NB4 (cell line): ENCODE measurements at regions not wholly inside any gene's neighbourhood (a gene's known extent, or its start where the extent isn't known, plus 50 kb on each side); places are given as distances from the start of the nearest gene placed in this dataset.

Source experiments
- DNase-seq: peaks from one replicate; pipeline ENCODE4 v3.0.0; 2010; ENCODE audit warnings: low read depth
- H3K4me3 ChIP-seq: one replicate; pipeline ENCODE4 v1.5.1; 2011; ENCODE audit warnings: mild to moderate bottlenecking, low read depth, low read length, moderate library complexity
- CTCF ChIP-seq: IDR thresholded peaks from one replicate; pipeline ENCODE4 v1.5.1; 2012; ENCODE audit warnings: low read depth, low read length
- MYC ChIP-seq: IDR thresholded peaks from 2 replicates; pipeline ENCODE4 v1.6.1; 2011; ENCODE audit warnings: low read depth, low read length
- POLR2A ChIP-seq: IDR thresholded peaks from 2 replicates; pipeline ENCODE4 v1.6.1; 2011; ENCODE audit warnings: mild to moderate bottlenecking; ENCODE audit not compliant: insufficient read length; ENCODE audit errors: extremely low read depth
- TF ChIP-seq, protein P1 (sequence below): IDR thresholded peaks from 2 replicates; pipeline ENCODE4 v1.6.1; 2011; ENCODE audit warnings: low read depth, low read length

- H3K4me3 ChIP-seq: no peak overlapping the region
- TF ChIP-seq CTCF: no peak
- TF ChIP-seq MYC: no peak
- TF ChIP-seq POLR2A: no peak
- TF ChIP-seq, protein P1, sequence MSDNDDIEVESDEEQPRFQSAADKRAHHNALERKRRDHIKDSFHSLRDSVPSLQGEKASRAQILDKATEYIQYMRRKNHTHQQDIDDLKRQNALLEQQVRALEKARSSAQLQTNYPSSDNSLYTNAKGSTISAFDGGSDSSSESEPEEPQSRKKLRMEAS: no peak
- no peak for DNase-seq
Observed at GRCh38 chr5:156021866-156022265, 305.1 kb upstream of the SGCD start.

GRCh38 chr5:156025656-156026055 is 301.3 kb upstream of the SGCD start:
- TF ChIP-seq POLR2A: no peak
- no peak for TF ChIP-seq CTCF
- no peak for TF ChIP-seq MYC
- TF ChIP-seq, protein P1: no peak
- no peak for DNase-seq
- H3K4me3 ChIP-seq: no peak overlapping the region

GRCh38 chr5:156031181-156031580 is 295.8 kb upstream of the SGCD start:
- no peak overlapping the region for H3K4me3 ChIP-seq
- TF ChIP-seq CTCF: no peak
- no peak for TF ChIP-seq POLR2A
- TF ChIP-seq MYC: no peak
- TF ChIP-seq, protein P1: no peak
- DNase-seq: no peak

- DNase-seq: no peak
- no peak overlapping the region for H3K4me3 ChIP-seq
- TF ChIP-seq CTCF: no peak
- no peak for TF ChIP-seq POLR2A
Observed at GRCh38 chr5:156036640-156037039, 290.3 kb upstream of the SGCD start.

- H3K4me3 ChIP-seq: no peak overlapping the region
- DNase-seq: no peak
- TF ChIP-seq, protein P1: no peak
- TF ChIP-seq CTCF (no peak), MYC (no peak), POLR2A (no peak)
Observed at GRCh38 chr5:156037151-156037909, 289.6 kb upstream of the SGCD start.

- no peak for TF ChIP-seq MYC
- TF ChIP-seq, protein P1: no peak
- no peak for TF ChIP-seq CTCF
- TF ChIP-seq POLR2A: no peak
- no peak for DNase-seq
- no peak overlapping the region for H3K4me3 ChIP-seq
Observed at GRCh38 chr5:156042726-156043125, 284.2 kb upstream of the SGCD start.
